ENCODE measurements at regions not wholly inside any gene's neighbourhood (a gene's known extent, or its start where the extent isn't known, plus 50 kb on each side); places are given as distances from the start of the nearest gene placed in this dataset.
"Not testable (repeated sequence)": the region's sequence is repeated elsewhere in the genome, so short reads cannot be mapped to it uniquely, and the experiment has no call there.

DNA sequence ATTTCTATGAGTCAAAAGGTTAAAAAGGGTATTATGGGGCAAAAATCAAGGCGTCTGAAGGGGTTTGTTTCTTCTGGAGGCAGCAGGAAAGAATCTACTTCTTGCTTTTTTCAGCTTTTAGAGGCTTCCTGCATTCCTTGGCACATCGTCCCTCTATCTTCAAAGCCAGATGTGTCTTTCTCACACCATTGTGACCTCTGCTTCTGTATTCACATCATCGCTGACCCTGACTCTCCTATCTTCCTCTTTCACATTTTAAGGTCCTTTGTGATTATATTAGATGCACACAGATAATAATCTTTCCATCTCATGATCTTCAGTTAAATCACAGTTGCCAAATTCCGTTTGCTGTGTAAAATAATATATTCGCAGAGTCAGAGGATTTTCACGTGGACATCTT, 112.7 kb downstream of the PPP4R3C start:
- DNase-seq = no peak

DNA sequence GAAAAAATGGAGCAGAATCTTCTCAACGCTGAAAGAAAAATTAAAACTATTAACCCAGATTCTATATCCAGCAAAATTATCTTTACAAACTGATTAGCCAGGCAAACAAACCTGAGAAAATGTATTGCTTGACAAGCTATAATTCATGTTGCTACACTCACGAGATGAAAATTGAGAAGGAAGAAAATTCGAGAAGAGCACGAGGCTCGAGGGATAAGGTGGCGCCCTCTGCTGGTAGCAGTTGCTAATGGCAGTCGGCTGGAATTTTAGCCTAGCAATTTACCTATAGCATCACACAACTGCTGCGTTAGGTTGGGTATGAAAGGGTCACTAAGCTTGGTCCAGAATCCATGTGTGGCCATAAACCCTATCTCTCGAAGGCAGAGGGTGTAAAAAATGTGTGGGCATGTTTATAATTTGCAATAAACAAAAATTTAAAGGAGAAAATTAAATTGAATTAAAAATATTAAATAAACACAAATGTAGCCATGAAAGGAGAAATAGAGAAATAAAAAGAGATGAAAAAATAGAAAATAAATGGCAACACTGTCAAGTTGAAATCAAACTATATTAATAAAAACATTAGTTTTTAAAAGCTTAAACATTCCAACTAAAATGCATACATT, 126.6 kb downstream of the PPP4R3C start:
- no peak for TF ChIP-seq POLR2A (IDR thresholded peaks at IDR 0.05)
- TF ChIP-seq, protein P1, sequence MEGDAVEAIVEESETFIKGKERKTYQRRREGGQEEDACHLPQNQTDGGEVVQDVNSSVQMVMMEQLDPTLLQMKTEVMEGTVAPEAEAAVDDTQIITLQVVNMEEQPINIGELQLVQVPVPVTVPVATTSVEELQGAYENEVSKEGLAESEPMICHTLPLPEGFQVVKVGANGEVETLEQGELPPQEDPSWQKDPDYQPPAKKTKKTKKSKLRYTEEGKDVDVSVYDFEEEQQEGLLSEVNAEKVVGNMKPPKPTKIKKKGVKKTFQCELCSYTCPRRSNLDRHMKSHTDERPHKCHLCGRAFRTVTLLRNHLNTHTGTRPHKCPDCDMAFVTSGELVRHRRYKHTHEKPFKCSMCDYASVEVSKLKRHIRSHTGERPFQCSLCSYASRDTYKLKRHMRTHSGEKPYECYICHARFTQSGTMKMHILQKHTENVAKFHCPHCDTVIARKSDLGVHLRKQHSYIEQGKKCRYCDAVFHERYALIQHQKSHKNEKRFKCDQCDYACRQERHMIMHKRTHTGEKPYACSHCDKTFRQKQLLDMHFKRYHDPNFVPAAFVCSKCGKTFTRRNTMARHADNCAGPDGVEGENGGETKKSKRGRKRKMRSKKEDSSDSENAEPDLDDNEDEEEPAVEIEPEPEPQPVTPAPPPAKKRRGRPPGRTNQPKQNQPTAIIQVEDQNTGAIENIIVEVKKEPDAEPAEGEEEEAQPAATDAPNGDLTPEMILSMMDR (IDR thresholded peaks at IDR 0.05) = peak in 5 of 6 experiments; percentile 9 to 41 (median 34)
- Histone ChIP-seq H3K27me3 (no peaks in the 10 kb centered on the region), H3K9me3 (no peaks in the 10 kb centered on the region), H3K4me3 (no peak overlapping the region), H3K4me1 (no peaks in the 10 kb centered on the region), H3K36me3 (no peaks in the 10 kb centered on the region), H3K27ac (no peak overlapping the region)
- peak in 1 of 3 donors; percentile 49 for DNase-seq

More for the DNA sequence above, 112.7 kb downstream of the PPP4R3C start:
- Histone ChIP-seq H3K4me1 (no peaks in the 10 kb centered on the region), H3K9me3 (no peaks in the 10 kb centered on the region), H3K4me3 (no peak overlapping the region), H3K36me3 (no peaks in the 10 kb centered on the region), H3K27me3 (no peaks in the 10 kb centered on the region), H3K27ac (no peak overlapping the region)
- TF ChIP-seq, protein P1 (IDR thresholded peaks at IDR 0.05) = no peak
- TF ChIP-seq POLR2A (IDR thresholded peaks at IDR 0.05) = no peak

DNA sequence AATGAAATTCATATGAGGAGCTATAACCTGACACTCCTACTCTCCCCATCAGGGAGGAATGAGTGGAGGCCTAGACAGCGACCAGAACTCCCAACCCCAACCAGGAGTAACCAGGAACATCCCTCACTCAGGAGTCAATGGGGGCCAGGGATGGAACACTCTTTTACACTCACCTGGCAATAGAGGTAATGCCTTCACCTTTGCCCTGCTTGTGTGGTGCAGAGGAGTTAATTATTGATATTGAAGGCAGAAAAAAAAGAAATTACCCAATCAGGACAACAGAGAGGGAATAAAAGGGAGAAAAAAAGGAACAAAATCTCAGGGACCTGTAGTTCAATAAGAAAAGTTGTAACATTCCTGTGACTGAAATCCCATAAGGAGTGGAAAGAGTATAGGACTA, 141.5 kb downstream of the PPP4R3C start:
- TF ChIP-seq POLR2A (IDR thresholded peaks at IDR 0.05) = no peak
- TF ChIP-seq, protein P1 (IDR thresholded peaks at IDR 0.05) = no peak
- no peaks in the 10 kb centered on the region for H3K9me3 ChIP-seq
- no peak for DNase-seq
- no peaks in the 10 kb centered on the region for H3K36me3 ChIP-seq
- no peaks in the 10 kb centered on the region for H3K27me3 ChIP-seq
- H3K4me3 ChIP-seq = no peak overlapping the region
- H3K27ac ChIP-seq = no peak overlapping the region
- H3K4me1 ChIP-seq = no peaks in the 10 kb centered on the region

DNA sequence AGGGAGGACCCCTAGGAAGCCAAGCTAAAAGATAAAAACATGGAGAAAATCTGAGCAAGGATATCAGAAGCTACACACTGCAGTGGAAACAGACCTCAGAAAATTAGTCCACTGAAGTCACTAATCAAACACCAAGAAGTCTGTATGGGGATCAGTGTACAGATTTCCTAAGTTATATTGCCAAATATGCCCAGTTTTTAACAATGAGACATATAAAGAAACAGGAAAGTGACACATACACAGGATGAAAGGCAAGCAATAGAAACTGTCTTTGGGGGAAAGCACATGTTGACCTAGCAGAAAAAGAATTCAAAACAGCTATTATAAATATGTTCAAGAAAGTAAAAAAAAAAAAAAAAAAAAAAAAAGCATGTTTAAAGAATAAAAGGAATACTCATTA, 153.7 kb downstream of the PPP4R3C start:
- Histone ChIP-seq H3K36me3 (no peaks in the 10 kb centered on the region), H3K4me1 (no peaks in the 10 kb centered on the region), H3K27ac (no peak overlapping the region), H3K9me3 (no peaks in the 10 kb centered on the region), H3K4me3 (no peak overlapping the region), H3K27me3 (no peaks in the 10 kb centered on the region)
- no peak for DNase-seq
- no peak for TF ChIP-seq POLR2A (IDR thresholded peaks at IDR 0.05)
- TF ChIP-seq, protein P1 (IDR thresholded peaks at IDR 0.05) = no peak

DNA sequence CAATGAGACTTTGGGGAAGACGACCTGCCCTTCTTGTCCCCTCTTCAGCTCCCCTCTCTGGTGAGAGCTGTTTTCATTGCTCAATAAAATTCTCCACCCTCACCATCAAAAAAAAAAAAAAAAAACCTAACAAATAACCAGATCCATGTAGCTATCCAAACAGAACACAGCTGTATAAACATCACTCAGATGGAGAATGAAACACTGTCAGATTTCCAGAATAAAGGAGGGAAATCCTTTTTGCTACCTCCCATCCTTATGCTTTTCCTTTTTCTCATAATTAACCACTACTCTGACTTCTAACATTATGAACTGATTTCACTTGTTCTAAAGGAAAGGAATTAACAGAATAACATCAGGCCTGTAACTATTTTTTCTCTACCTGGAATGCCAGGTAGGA, 155.6 kb downstream of the PPP4R3C start:
- Histone ChIP-seq H3K4me3 (no peak overlapping the region), H3K27ac (no peak overlapping the region), H3K36me3 (no peaks in the 10 kb centered on the region), H3K4me1 (no peaks in the 10 kb centered on the region), H3K9me3 (no peaks in the 10 kb centered on the region), H3K27me3 (no peaks in the 10 kb centered on the region)
- DNase-seq = no peak
- TF ChIP-seq, protein P1 (IDR thresholded peaks at IDR 0.05) = no peak
- no peak for TF ChIP-seq POLR2A (IDR thresholded peaks at IDR 0.05)

DNA sequence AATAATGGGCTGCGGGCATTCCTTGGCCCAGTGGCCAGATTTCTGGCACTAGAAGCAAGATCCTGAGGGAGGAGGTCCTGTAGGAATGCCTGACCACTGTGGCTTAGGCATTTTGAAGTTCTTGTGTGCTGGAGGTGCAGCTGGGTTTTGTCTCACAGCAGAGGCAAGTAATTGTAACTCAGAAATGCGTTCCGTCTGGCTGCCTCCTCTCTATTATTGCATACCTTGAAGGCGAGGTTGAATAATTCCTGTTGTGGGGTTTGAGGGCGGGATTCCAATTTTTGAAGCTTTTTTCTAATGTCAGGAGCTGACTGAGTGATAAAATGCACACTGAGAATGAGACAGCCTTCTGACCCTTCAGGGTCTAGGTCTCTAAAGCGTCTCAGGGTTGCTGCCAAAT, 170.6 kb downstream of the PPP4R3C start:
- not testable (repeated sequence) for H3K4me1 ChIP-seq, DNase-seq, H3K27ac ChIP-seq, H3K4me3 ChIP-seq, H3K27me3 ChIP-seq, H3K36me3 ChIP-seq, H3K9me3 ChIP-seq

Data from Peyer's patch (tissue), 4 donors.